HG03139 (cell line): ENCODE measurements at regions not wholly inside any gene's neighbourhood (a gene's known extent, or its start where the extent isn't known, plus 50 kb on each side); places are given as distances from the start of the nearest gene placed in this dataset.

Source experiments
- ATAC-seq: cut with Tn5 transposase; IDR thresholded peaks from one replicate; pipeline ENCODE4 v1.9.1; 2021; ENCODE audit not compliant: unreplicated experiment

GRCh38 chr5:61263072-61263471, 69.0 kb upstream of the ZSWIM6 start:
- no peak for ATAC-seq

GRCh38 chr5:61263561-61264272, 68.3 kb upstream of the ZSWIM6 start:
- ATAC-seq, result no peak

- no peak for ATAC-seq
These were observed 67.8 kb upstream of the ZSWIM6 start for GRCh38 chr5:61264273-61264661.

GRCh38 chr5:61267116-61267515, 64.9 kb upstream of the ZSWIM6 start:
- no peak for ATAC-seq

- ATAC-seq, result no peak
These were observed 63.2 kb upstream of the ZSWIM6 start for GRCh38 chr5:61268871-61269270.

- ATAC-seq, result no peak
These were observed 61.4 kb upstream of the ZSWIM6 start for GRCh38 chr5:61270510-61271165.

- no peak for ATAC-seq
These were observed 59.4 kb upstream of the ZSWIM6 start for GRCh38 chr5:61272688-61273087.

GRCh38 chr5:61273279-61273975, 58.6 kb upstream of the ZSWIM6 start:
- ATAC-seq, result no peak

- no peak for ATAC-seq
These were observed 57.5 kb upstream of the ZSWIM6 start for GRCh38 chr5:61274511-61274911.

GRCh38 chr5:61275841-61276240, 56.2 kb upstream of the ZSWIM6 start:
- ATAC-seq, result no peak

- ATAC-seq, result peak; percentile 40
These were observed 54.9 kb upstream of the ZSWIM6 start for GRCh38 chr5:61277190-61277589.

GRCh38 chr5:61277781-61278180, 54.3 kb upstream of the ZSWIM6 start:
- no peak for ATAC-seq

GRCh38 chr5:61279725-61280124, 52.3 kb upstream of the ZSWIM6 start:
- no peak for ATAC-seq

GRCh38 chr5:61280205-61280604, 51.9 kb upstream of the ZSWIM6 start:
- ATAC-seq, result no peak

GRCh38 chr5:61280761-61281427, 51.2 kb upstream of the ZSWIM6 start:
- no peak for ATAC-seq

GRCh38 chr5:61281686-61282085, 50.4 kb upstream of the ZSWIM6 start:
- ATAC-seq, result no peak
